ENCODE measurements at regions not wholly inside any gene's neighbourhood (a gene's known extent, or its start where the extent isn't known, plus 50 kb on each side); places are given as distances from the start of the nearest gene placed in this dataset.

GRCh38 chr10:53607691-53608090 is 835.1 kb upstream of the MBL2 start:
- TF ChIP-seq CTCF (IDR thresholded peaks at IDR 0.05) (no peak), POLR2A (IDR thresholded peaks at IDR 0.05) (no peak)
